HUES64 (cell line): ENCODE measurements at regions not wholly inside any gene's neighbourhood (a gene's known extent, or its start where the extent isn't known, plus 50 kb on each side); places are given as distances from the start of the nearest gene placed in this dataset.

Source experiments
- H3K27ac ChIP-seq: 2 replicates; pipeline ENCODE4 v1.7.0; 2013; ENCODE audit warnings: low read depth, low read length, inconsistent platforms
- H3K27me3 ChIP-seq: 2 replicates; pipeline ENCODE4 v1.6.1; 2013; ENCODE audit warnings: mild to moderate bottlenecking, low read length; ENCODE audit not compliant: insufficient read depth
- H3K36me3 ChIP-seq: 2 replicates; pipeline ENCODE4 v1.6.1; 2013; ENCODE audit warnings: mild to moderate bottlenecking, low read length; ENCODE audit not compliant: insufficient read depth
- H3K4me1 ChIP-seq: 2 replicates; pipeline ENCODE4 v1.6.1; 2013; ENCODE audit warnings: mild to moderate bottlenecking, low read length, moderate library complexity; ENCODE audit not compliant: insufficient read depth
- H3K4me3 ChIP-seq: 2 replicates; pipeline ENCODE4 v1.5.1; 2013; ENCODE audit warnings: mild to moderate bottlenecking, low read length, moderate library complexity
- H3K9ac ChIP-seq: 2 replicates; pipeline ENCODE4 v1.6.1; 2013; ENCODE audit warnings: mild to moderate bottlenecking, low read depth, low read length
- H3K9me3 ChIP-seq: 2 replicates; pipeline ENCODE4 v1.6.1; 2013; ENCODE audit warnings: low read depth, low read length; ENCODE audit not compliant: insufficient read depth
- WGBS: fragments of 150-250, 120-280 bp; methylation state at CpG from one replicate; pipeline ENCODE4 v1.1.7; 2013; ENCODE audit warnings: missing lambda C conversion rate; 5-methylcytosine and 5-hydroxymethylcytosine counted together

DNA sequence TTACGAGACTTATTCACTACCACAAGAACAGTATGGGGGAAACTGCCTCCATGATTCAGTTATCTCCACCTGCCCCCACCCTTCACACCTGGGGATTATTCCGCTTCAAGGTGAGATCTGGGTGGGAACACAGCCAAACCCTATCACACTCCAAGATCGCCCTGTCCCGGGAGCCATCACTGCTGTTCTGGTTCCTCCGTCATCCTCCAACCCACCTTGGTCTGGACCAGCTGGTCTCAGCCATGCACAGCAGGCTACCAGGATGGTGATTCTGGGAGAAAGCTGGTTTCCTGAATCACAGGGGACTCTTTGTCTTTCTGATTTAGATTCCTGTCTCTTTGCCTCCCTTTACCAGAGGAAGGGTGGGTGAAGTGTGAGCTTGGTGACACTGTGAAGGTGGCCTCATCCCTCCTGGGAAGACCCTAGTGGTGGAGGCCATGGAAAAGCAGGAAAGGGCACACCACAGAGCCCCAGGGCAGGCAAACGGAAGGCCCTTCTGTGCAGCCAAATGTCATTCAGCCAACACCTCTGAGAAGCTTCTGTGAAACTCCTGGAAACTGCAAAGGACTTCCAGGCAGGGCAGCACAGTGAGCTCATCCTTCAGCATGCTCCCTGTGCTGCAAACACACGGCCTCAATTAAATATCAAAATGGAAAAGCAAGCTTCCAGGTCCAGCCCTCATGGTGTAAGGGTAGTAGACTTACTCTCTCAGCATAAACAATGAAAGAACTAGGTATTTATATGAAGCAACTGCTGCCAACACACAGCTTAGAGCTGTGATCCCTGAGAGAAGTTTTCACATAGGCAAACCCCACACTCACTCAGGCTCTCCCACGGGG lies 169.8 kb downstream of the ANKRD60 start:
- Histone ChIP-seq H3K36me3 (no peaks in the 10 kb centered on the region), H3K4me1 (no peaks in the 10 kb centered on the region; the same call in 1 of the 2 replicates), H3K4me3 (no peak overlapping the region), H3K27ac (no peak overlapping the region), H3K9me3 (peaks cover 5% of the 10 kb centered on the region; the same call in 1 of the 2 replicates), H3K9ac (no peak overlapping the region), H3K27me3 (no peaks in the 10 kb centered on the region)
- 88% methylated on average over 8 of the region's 8 CpGs for WGBS

- H3K4me1 ChIP-seq, result no peaks in the 10 kb centered on the region; the same call in 1 of the 2 replicates
- 93% methylated on average over 7 of the region's 7 CpGs for WGBS
- no peaks in the 10 kb centered on the region for H3K36me3 ChIP-seq
- no peak overlapping the region for H3K4me3 ChIP-seq
- H3K9me3 ChIP-seq, result no peaks in the 10 kb centered on the region
- H3K27me3 ChIP-seq, result no peaks in the 10 kb centered on the region
- no peak overlapping the region for H3K9ac ChIP-seq
- H3K27ac ChIP-seq, result no peak overlapping the region
Observed at GRCh38 chr20:58056921-58057686, 171.3 kb downstream of the ANKRD60 start.

DNA sequence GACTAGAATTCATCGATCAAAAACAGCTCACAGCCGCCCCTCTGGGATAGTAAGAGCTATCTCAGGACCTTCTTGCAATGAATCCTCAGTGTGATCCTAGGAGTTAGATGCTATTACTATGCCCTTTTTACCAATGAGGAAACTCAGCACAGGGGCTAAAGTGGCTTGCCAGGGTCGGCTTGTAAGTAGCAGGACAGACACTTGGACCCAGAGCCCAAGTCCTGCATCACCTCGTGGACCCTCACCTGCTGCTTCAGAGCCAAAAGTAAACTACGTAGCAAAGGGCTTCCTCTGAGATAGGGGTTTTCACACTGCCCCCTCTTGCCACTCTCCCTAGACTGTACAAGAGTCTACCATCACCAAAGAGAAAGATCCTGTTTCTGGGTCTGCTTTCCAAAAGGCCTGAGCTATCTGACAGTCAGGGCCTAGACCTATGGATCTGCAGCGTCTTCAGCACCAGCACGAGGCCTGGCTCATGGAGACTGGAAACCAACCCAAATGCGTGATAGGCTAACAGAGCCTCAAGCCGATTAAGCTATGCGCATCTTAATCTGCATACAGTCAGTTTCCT lies 172.3 kb downstream of the ANKRD60 start:
- Histone ChIP-seq H3K4me1 (no peaks in the 10 kb centered on the region; the same call in 1 of the 2 replicates), H3K4me3 (no peak overlapping the region), H3K27me3 (no peaks in the 10 kb centered on the region), H3K36me3 (no peaks in the 10 kb centered on the region), H3K9me3 (peaks cover 8% of the 10 kb centered on the region), H3K27ac (no peak overlapping the region), H3K9ac (no peak overlapping the region)
- WGBS, result 91% methylated on average over 10 of the region's 10 CpGs

GRCh38 chr20:58054780-58055373 lies 173.6 kb downstream of the ANKRD60 start:
- WGBS, result 64% methylated on average over 11 of the region's 11 CpGs
- no peaks in the 10 kb centered on the region for H3K27me3 ChIP-seq
- no peaks in the 10 kb centered on the region; the same call in 1 of the 2 replicates for H3K4me1 ChIP-seq
- peaks cover 8% of the 10 kb centered on the region for H3K9me3 ChIP-seq
- no peak overlapping the region for H3K27ac ChIP-seq
- H3K36me3 ChIP-seq, result no peaks in the 10 kb centered on the region
- H3K4me3 ChIP-seq, result no peak overlapping the region
- no peak overlapping the region for H3K9ac ChIP-seq

- H3K9ac ChIP-seq, result no peak overlapping the region
- 76% methylated on average over 6 of the region's 6 CpGs for WGBS
- H3K4me1 ChIP-seq, result no peaks in the 10 kb centered on the region; the same call in 1 of the 2 replicates
- H3K36me3 ChIP-seq, result no peaks in the 10 kb centered on the region
- no peak overlapping the region for H3K27ac ChIP-seq
- peaks cover 8% of the 10 kb centered on the region for H3K9me3 ChIP-seq
- H3K4me3 ChIP-seq, result no peak overlapping the region
- no peaks in the 10 kb centered on the region for H3K27me3 ChIP-seq
Observed at GRCh38 chr20:58054082-58054779, 174.2 kb downstream of the ANKRD60 start.

- WGBS, result 90% methylated on average over 10 of the region's 10 CpGs
- H3K4me3 ChIP-seq, result no peak overlapping the region
- H3K9ac ChIP-seq, result no peak overlapping the region
- peaks cover 8% of the 10 kb centered on the region for H3K9me3 ChIP-seq
- H3K4me1 ChIP-seq, result no peaks in the 10 kb centered on the region; the same call in 1 of the 2 replicates
- H3K36me3 ChIP-seq, result no peaks in the 10 kb centered on the region
- H3K27me3 ChIP-seq, result no peaks in the 10 kb centered on the region
- H3K27ac ChIP-seq, result no peak overlapping the region
Observed at GRCh38 chr20:58053391-58054055, 174.9 kb downstream of the ANKRD60 start.

- no peak overlapping the region for H3K9ac ChIP-seq
- H3K27ac ChIP-seq, result no peak overlapping the region
- WGBS, result 86% methylated on average over 1 of the region's 1 CpG
- no peaks in the 10 kb centered on the region for H3K36me3 ChIP-seq
- no peaks in the 10 kb centered on the region for H3K27me3 ChIP-seq
- H3K9me3 ChIP-seq, result peaks cover 8% of the 10 kb centered on the region
- no peak overlapping the region for H3K4me3 ChIP-seq
- H3K4me1 ChIP-seq, result 0 out of 2 replicates have a peak, but pooled peaks cover 6% of the 10 kb centered on the region
Observed at GRCh38 chr20:58051367-58051766, 177.1 kb downstream of the ANKRD60 start.

DNA sequence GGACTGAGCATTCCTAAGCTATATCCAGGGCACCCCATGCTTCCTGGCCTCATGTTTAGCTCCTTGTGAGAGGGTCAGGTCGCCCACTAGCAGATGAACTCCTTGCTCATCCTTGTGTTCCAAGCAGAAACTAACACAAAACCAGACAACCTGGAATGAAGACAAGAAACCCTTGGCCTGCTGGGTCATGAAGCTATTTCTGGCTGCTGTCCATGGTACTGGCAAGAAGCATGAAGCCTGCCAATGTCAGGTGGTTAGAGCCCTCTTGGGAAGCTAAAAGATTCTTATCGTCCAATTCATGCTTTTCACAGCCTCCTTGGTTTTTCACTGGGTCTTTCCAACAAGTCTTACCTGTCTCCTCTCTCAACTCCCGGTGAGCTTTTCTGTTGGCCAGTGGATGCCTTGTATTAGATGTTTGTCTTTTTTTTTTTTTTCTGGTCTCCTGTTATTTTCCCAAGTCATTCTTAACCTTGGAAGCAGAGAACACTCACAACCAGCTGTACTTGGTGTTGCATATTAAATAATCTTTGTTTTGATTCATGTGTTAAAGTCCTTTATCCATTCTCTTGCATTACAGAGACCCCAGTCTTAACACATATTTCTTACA lies 180.3 kb downstream of the ANKRD60 start:
- H3K27ac ChIP-seq, result no peak overlapping the region
- no peaks in the 10 kb centered on the region for H3K36me3 ChIP-seq
- 46% methylated on average over 3 of the region's 3 CpGs for WGBS
- H3K4me3 ChIP-seq, result no peak overlapping the region
- peaks cover 11% of the 10 kb centered on the region; the same call in 1 of the 2 replicates for H3K4me1 ChIP-seq
- no peaks in the 10 kb centered on the region for H3K27me3 ChIP-seq
- no peak overlapping the region for H3K9ac ChIP-seq
- H3K9me3 ChIP-seq, result peaks cover 8% of the 10 kb centered on the region

DNA sequence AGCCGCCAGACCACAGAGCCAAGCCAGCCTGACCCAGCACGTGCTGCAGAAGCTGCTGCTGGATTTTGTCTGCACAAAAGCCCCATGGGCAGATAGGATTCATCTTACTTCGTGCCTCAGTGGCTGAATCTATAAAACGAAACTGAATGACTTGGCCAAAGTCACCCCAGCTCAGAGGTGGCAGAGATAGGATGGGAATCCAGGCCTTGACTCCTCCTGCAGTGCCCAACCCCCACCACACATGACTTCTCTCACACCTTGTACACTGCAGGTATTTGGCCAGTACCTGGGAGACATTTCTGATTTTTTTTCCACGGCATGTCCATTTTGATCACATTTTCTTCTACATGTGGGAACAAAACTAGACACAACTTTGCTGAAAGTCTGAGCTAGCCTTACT lies 182.1 kb downstream of the ANKRD60 start:
- no peaks in the 10 kb centered on the region for H3K27me3 ChIP-seq
- no peak overlapping the region for H3K9ac ChIP-seq
- peaks cover 2% of the 10 kb centered on the region for H3K9me3 ChIP-seq
- no peak overlapping the region for H3K4me3 ChIP-seq
- no peaks in the 10 kb centered on the region for H3K36me3 ChIP-seq
- peak overlapping the region; percentile 20; the same call in 1 of the 2 replicates for H3K27ac ChIP-seq
- H3K4me1 ChIP-seq, result peaks cover 15% of the 10 kb centered on the region; the same call in 1 of the 2 replicates
- WGBS, result 90% methylated on average over 5 of the region's 5 CpGs

- WGBS, result 88% methylated on average over 7 of the region's 7 CpGs
- no peak overlapping the region for H3K27ac ChIP-seq
- H3K9me3 ChIP-seq, result no peaks in the 10 kb centered on the region
- no peak overlapping the region for H3K9ac ChIP-seq
- H3K36me3 ChIP-seq, result no peaks in the 10 kb centered on the region
- H3K4me1 ChIP-seq, result peaks cover 16% of the 10 kb centered on the region
- H3K27me3 ChIP-seq, result no peaks in the 10 kb centered on the region
- no peak overlapping the region for H3K4me3 ChIP-seq
Observed at GRCh38 chr20:58045579-58045978, 182.9 kb downstream of the ANKRD60 start.
